ENCODE measurements at regions not wholly inside any gene's neighbourhood (a gene's known extent, or its start where the extent isn't known, plus 50 kb on each side); places are given as distances from the start of the nearest gene placed in this dataset.

- Histone ChIP-seq H3K18ac (ENCODE audit: low read depth, low read length) (no peak overlapping the region), H4K5ac (ENCODE audit: low read depth, low read length) (no peak overlapping the region), H3K14ac (replicated peaks; ENCODE audit: low read depth, low read length) (no peak overlapping the region), H2AK5ac (ENCODE audit: low read depth, low read length) (no peak overlapping the region), H3K23ac (ENCODE audit: low read depth, low read length) (no peak overlapping the region), H3K9me3 (ENCODE audit: control insufficient read depth, insufficient read depth, low read length) (0 out of 2 replicates have a peak, but pooled peaks cover 2% of the 10 kb centered on the region), H3K36me3 (ENCODE audit: control insufficient read depth, insufficient read depth, low read length) (no peaks in the 10 kb centered on the region), H3K4me3 (ENCODE audit: insufficient read depth, low read depth, low read length) (no peak overlapping the region), H3K4me2 (ENCODE audit: low read depth, low read length) (no peak overlapping the region), H3K4me1 (ENCODE audit: control insufficient read depth, insufficient read depth, low read length) (no peaks in the 10 kb centered on the region), H2AFZ (replicated peaks; ENCODE audit: low read length, poor library complexity) (no peak overlapping the region), H2BK15ac (ENCODE audit: low read depth, low read length) (no peak overlapping the region), H3K9ac (ENCODE audit: low read depth, low read length) (no peak overlapping the region), H3K79me1 (ENCODE audit: low read depth in 1 of 2, low read length in 2 of 2) (no peaks in the 10 kb centered on the region), H2AK9ac (replicated peaks; ENCODE audit: low read depth, low read length, poor library complexity) (no peak overlapping the region), H3K4ac (ENCODE audit: low read depth, low read length) (no peak overlapping the region), H3K27me3 (ENCODE audit: control insufficient read depth, insufficient read depth, low read length) (peaks cover 2% of the 10 kb centered on the region), H4K91ac (ENCODE audit: insufficient read depth, low read depth, low read length) (no peak overlapping the region), H3K56ac (ENCODE audit: extremely low read depth, insufficient read depth, low read length) (no peak overlapping the region), H3K9me1 (ENCODE audit: insufficient read depth, low read length) (no peaks in the 10 kb centered on the region), H4K8ac (ENCODE audit: low read depth in 2 of 2, low read length in 2 of 2) (no peak overlapping the region), H2BK120ac (ENCODE audit: low read depth, low read length) (no peak overlapping the region), H2BK20ac (ENCODE audit: low read depth, low read length) (no peak overlapping the region), H2BK5ac (ENCODE audit: low read depth, low read length, poor library complexity, severe bottlenecking) (no peak overlapping the region), H4K20me1 (ENCODE audit: insufficient read depth, low read length) (no peaks in the 10 kb centered on the region), H3K27ac (ENCODE audit: insufficient read depth, low read length) (no peak overlapping the region)
- WGBS, 2 experiments (ENCODE audit: extremely low coverage in 2 of 2, insufficient read length in 1 of 2): 83% methylated on average over 1 of the region's 1 CpG; no CpG with 5 or more reads in 1 of the 2 experiments
- intact Hi-C loops (cut with micrococcal nuclease): no loop called here
- POLR2A ChIA-PET (ENCODE audit: unreplicated experiment): no interaction called here
- dilution Hi-C loops (cut with HindIII; ENCODE audit: low sequenced_read_pairs, unreplicated experiment): no loop called here
- no TSS peak for BruUV-seq (replicated peaks)
- CTCF ChIA-PET: no interaction called here
- in situ Hi-C loops (cut with MboI; ENCODE audit: low sequenced_read_pairs): no loop called here
- TF ChIP-seq MAZ (IDR thresholded peaks at IDR 0.05; ENCODE audit: borderline replicate concordance, low read depth, low read length) (no peak), MAFK (IDR thresholded peaks at IDR 0.05; ENCODE audit: low read depth, low read length) (no peak), USF2 (IDR thresholded peaks at IDR 0.05; ENCODE audit: low read depth, low read length) (no peak), SMC3 (IDR thresholded peaks at IDR 0.05; ENCODE audit: low read depth, low read length) (no peak), CHD1 (IDR thresholded peaks at IDR 0.05; ENCODE audit: low read depth, low read length) (no peak), CTCF (conservative IDR thresholded peaks at IDR 0.05; ENCODE audit: low read depth, low read length) (no peak), RCOR1 (IDR thresholded peaks at IDR 0.05; ENCODE audit: insufficient replicate concordance, low read length) (no peak), BHLHE40 (IDR thresholded peaks at IDR 0.05; ENCODE audit: low read depth, low read length) (no peak), FOS (IDR thresholded peaks at IDR 0.05; ENCODE audit: low read depth, low read length) (no peak), NFE2L2 (IDR thresholded peaks at IDR 0.05; ENCODE audit: low read depth, low read length) (no peak), RFX5 (IDR thresholded peaks at IDR 0.05; ENCODE audit: low read depth, low read length) (no peak)
- DNase-seq: no peak
- no peak for ATAC-seq (ENCODE audit: low read depth)
Measured at GRCh38 chr20:24831232-24831631, 117.8 kb upstream of the CST7 start.
